ENCODE measurements at regions not wholly inside any gene's neighbourhood (a gene's known extent, or its start where the extent isn't known, plus 50 kb on each side); places are given as distances from the start of the nearest gene placed in this dataset.

- in situ Hi-C loops (cut with HindIII; ENCODE audit: low sequenced_read_pairs), result no loop called here
- no peak for DNase-seq (ENCODE audit: low read depth)
- H3K4me3 ChIP-seq (ENCODE audit: low read depth, low read length), result no peak overlapping the region
- TF ChIP-seq CTCF (IDR thresholded peaks at IDR 0.05; ENCODE audit: low read depth, low read length, missing control alignments), result no peak
Observed at GRCh38 chr1:189970331-189971230, 507.1 kb downstream of the BRINP3 start.

GRCh38 chr1:189971656-189972055, 506.0 kb downstream of the BRINP3 start:
- no peak overlapping the region for H3K4me3 ChIP-seq (ENCODE audit: low read depth, low read length)
- no peak for DNase-seq (ENCODE audit: low read depth)
- in situ Hi-C loops (cut with HindIII; ENCODE audit: low sequenced_read_pairs), result no loop called here
- no peak for TF ChIP-seq CTCF (IDR thresholded peaks at IDR 0.05; ENCODE audit: low read depth, low read length, missing control alignments)

GRCh38 chr1:189977184-189977583, 500.5 kb downstream of the BRINP3 start:
- no peak for TF ChIP-seq CTCF (IDR thresholded peaks at IDR 0.05; ENCODE audit: low read depth, low read length, missing control alignments)

GRCh38 chr1:189983166-189983890, 494.3 kb downstream of the BRINP3 start:
- DNase-seq (ENCODE audit: low read depth), result no peak
- no peak overlapping the region for H3K4me3 ChIP-seq (ENCODE audit: low read depth, low read length)
- in situ Hi-C loops (cut with HindIII; ENCODE audit: low sequenced_read_pairs), result no loop called here
- no peak for TF ChIP-seq CTCF (IDR thresholded peaks at IDR 0.05; ENCODE audit: low read depth, low read length, missing control alignments)

More at GRCh38 chr1:189977184-189977583, 500.5 kb downstream of the BRINP3 start:
- in situ Hi-C loops (cut with HindIII; ENCODE audit: low sequenced_read_pairs), result no loop called here
- DNase-seq (ENCODE audit: low read depth), result no peak
- H3K4me3 ChIP-seq (ENCODE audit: low read depth, low read length), result no peak overlapping the region

- no peak overlapping the region for H3K4me3 ChIP-seq (ENCODE audit: low read depth, low read length)
- in situ Hi-C loops (cut with HindIII; ENCODE audit: low sequenced_read_pairs), result no loop called here
- no peak for DNase-seq (ENCODE audit: low read depth)
- TF ChIP-seq CTCF (IDR thresholded peaks at IDR 0.05; ENCODE audit: low read depth, low read length, missing control alignments), result no peak
Observed at GRCh38 chr1:189986516-189986915, 491.1 kb downstream of the BRINP3 start.

- DNase-seq (ENCODE audit: low read depth), result no peak
- in situ Hi-C loops (cut with HindIII; ENCODE audit: low sequenced_read_pairs), result no loop called here
- no peak overlapping the region for H3K4me3 ChIP-seq (ENCODE audit: low read depth, low read length)
- no peak for TF ChIP-seq CTCF (IDR thresholded peaks at IDR 0.05; ENCODE audit: low read depth, low read length, missing control alignments)
Observed at GRCh38 chr1:189987509-189987908, 490.2 kb downstream of the BRINP3 start.
